ENCODE measurements at regions not wholly inside any gene's neighbourhood (a gene's known extent, or its start where the extent isn't known, plus 50 kb on each side); places are given as distances from the start of the nearest gene placed in this dataset.

DNA sequence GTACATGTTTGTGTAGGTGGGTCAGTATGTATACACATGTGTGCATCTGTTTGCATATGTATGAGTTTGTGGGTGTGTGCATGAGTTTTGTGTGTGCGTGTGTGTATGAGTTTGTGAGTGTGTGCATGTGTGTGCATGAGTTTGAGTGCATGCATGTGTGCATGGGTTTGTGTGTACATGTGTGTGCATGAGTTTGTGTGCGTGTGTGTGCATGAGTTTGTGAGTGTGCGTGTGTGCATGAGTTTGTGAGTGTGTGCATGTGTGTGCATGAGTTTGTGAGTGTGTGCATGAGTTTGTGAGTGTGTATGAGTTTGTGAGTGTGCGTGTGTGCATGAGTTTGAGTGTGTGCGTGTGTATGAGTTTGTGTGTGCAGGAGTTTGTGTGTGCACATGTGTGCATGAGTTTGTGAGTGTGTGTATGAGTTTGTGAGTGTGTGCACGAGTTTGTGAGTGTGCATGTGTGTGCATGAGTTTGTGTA lies 61.5 kb downstream of the FZD10 start:
- Histone ChIP-seq H3K4me3 (no peak overlapping the region), H3K4me1 (no peaks in the 10 kb centered on the region), H3K27me3 (no peaks in the 10 kb centered on the region), H3K27ac (no peak overlapping the region), H3K9me3 (no peaks in the 10 kb centered on the region), H3K36me3 (no peaks in the 10 kb centered on the region)
- no peak for DNase-seq (ENCODE audit: low spot score)
- TF ChIP-seq, protein P1, sequence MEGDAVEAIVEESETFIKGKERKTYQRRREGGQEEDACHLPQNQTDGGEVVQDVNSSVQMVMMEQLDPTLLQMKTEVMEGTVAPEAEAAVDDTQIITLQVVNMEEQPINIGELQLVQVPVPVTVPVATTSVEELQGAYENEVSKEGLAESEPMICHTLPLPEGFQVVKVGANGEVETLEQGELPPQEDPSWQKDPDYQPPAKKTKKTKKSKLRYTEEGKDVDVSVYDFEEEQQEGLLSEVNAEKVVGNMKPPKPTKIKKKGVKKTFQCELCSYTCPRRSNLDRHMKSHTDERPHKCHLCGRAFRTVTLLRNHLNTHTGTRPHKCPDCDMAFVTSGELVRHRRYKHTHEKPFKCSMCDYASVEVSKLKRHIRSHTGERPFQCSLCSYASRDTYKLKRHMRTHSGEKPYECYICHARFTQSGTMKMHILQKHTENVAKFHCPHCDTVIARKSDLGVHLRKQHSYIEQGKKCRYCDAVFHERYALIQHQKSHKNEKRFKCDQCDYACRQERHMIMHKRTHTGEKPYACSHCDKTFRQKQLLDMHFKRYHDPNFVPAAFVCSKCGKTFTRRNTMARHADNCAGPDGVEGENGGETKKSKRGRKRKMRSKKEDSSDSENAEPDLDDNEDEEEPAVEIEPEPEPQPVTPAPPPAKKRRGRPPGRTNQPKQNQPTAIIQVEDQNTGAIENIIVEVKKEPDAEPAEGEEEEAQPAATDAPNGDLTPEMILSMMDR (IDR thresholded peaks at IDR 0.05) = no peak

DNA sequence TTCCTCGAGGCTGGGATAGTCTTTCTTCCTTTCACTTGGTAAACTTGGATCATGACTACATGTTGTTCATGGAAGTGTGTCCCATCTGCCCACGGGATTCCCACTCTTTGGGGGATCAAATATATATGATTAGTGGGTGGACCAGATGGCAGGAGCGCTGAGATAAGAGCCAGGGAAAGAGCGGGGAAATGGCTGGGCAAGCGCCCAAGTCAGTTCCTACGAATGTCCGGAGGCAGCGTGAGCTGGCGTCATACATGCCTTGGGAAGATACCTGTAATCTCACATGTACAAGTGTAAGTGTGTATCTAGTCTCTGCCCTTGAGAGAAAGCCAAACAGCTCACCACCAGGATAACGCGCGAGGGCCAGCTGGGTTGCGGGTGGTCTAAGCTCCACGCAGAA lies 62.3 kb downstream of the FZD10 start:
- Histone ChIP-seq H3K27ac (no peak overlapping the region), H3K4me3 (no peak overlapping the region), H3K36me3 (no peaks in the 10 kb centered on the region), H3K27me3 (no peaks in the 10 kb centered on the region), H3K4me1 (no peaks in the 10 kb centered on the region), H3K9me3 (no peaks in the 10 kb centered on the region)
- DNase-seq (ENCODE audit: low spot score) = no peak
- TF ChIP-seq, protein P1 (IDR thresholded peaks at IDR 0.05) = no peak

DNA sequence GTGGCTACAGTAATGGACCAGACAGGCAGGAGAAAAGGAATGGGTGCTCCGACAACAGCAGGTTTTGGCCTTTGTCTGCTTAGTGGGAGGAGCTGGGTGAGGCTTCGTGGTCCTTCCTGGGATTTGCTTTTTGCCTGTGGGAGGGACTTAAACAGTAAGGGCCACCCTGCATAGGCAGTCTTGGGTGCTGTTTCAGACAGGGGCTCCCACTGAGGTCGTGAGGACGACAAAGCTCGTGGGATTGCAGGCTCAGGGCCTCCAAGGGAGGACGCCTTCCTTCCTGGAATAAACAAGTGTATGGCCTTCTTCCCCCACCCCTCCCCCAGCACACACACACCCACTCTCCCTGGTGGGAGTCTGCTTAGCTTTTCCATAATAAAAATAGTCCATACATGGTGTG lies 63.1 kb downstream of the FZD10 start:
- Histone ChIP-seq H3K36me3 (no peaks in the 10 kb centered on the region), H3K9me3 (peaks cover 0 to 2% of the 10 kb centered on the region in 2 donors), H3K4me1 (no peaks in the 10 kb centered on the region), H3K27me3 (no peaks in the 10 kb centered on the region), H3K27ac (no peak overlapping the region), H3K4me3 (no peak overlapping the region)
- no peak for DNase-seq (ENCODE audit: low spot score)
- TF ChIP-seq, protein P1 (IDR thresholded peaks at IDR 0.05) = no peak

DNA sequence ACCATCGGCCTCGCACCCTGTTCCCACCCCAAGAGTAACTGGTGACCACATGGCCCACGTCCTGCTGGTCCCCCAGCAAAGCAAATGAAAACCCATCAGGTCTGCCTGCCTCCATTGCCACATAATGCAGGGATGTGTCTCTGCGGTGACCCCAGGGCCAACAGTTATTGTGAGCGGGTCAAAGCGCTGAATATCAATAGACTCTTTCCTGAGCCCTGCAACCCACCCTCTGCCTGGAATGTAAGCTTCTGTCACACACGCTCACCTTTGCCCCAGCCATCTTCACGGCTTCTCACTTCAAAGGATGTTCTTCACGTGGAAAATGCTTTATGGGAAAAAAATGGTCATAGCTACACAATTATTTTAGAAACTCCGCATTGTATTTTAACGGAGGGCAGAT lies 63.9 kb downstream of the FZD10 start:
- no peaks in the 10 kb centered on the region for H3K27me3 ChIP-seq
- H3K4me1 ChIP-seq = no peaks in the 10 kb centered on the region
- no peak for DNase-seq (ENCODE audit: low spot score)
- no peak overlapping the region for H3K4me3 ChIP-seq
- no peak overlapping the region for H3K27ac ChIP-seq
- TF ChIP-seq, protein P1 (IDR thresholded peaks at IDR 0.05) = no peak
- peaks cover 0 to 10% of the 10 kb centered on the region in 2 donors for H3K9me3 ChIP-seq
- H3K36me3 ChIP-seq = no peaks in the 10 kb centered on the region

DNA sequence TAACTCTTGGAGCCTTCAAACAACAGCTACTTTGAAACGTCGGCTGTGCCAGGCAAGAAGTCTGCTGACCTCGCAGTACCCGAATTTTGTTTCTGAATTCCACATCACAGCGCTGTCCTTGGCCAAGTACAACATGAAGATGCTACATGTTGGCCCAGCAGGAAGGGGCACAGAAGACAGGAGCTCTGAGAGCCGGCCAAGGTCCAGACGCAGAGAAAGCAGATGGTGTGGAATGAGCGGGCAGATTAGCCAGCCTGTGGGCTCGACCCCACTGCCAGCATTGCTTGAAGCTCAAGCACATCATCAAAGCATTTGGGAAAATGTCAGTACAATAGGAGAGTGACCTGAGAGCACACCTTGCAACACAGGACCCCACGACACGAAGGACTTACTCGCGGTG lies 64.5 kb downstream of the FZD10 start:
- Histone ChIP-seq H3K4me1 (no peaks in the 10 kb centered on the region), H3K9me3 (peaks cover 0 to 10% of the 10 kb centered on the region in 2 donors), H3K27ac (no peak overlapping the region), H3K27me3 (no peaks in the 10 kb centered on the region), H3K4me3 (no peak overlapping the region), H3K36me3 (no peaks in the 10 kb centered on the region)
- DNase-seq (ENCODE audit: low spot score) = no peak
- TF ChIP-seq, protein P1 (IDR thresholded peaks at IDR 0.05) = no peak

DNA sequence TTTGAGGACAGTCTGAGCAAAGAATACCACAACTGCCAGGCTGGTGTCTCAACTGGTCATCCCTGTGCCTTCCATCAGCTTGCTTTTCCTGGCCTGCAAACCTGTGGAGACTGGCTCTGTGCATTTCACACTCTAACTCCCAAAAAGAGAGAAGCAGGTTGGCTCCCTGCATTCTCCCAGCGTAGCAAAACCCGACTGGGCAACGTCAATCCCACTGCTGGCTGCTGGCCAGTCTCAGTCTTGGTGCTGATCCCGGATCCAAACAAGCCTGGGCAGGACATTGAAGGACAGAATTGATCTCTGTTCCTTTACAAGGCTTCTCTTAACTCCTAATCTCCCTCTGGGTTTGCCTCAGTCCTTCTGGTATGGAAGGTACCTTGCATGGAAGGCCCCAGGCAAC lies 65.4 kb downstream of the FZD10 start:
- Histone ChIP-seq H3K4me3 (no peak overlapping the region), H3K27ac (no peak overlapping the region), H3K9me3 (peaks cover 0 to 10% of the 10 kb centered on the region in 2 donors), H3K4me1 (no peaks in the 10 kb centered on the region), H3K27me3 (no peaks in the 10 kb centered on the region), H3K36me3 (no peaks in the 10 kb centered on the region)
- TF ChIP-seq, protein P1 (IDR thresholded peaks at IDR 0.05) = no peak
- DNase-seq (ENCODE audit: low spot score) = no peak

Data from right atrium auricular region (tissue), 2 donors.